NCI-H460 (cell line): ENCODE measurements at regions not wholly inside any gene's neighbourhood (a gene's known extent, or its start where the extent isn't known, plus 50 kb on each side); places are given as distances from the start of the nearest gene placed in this dataset.
"Not testable (repeated sequence)": the region's sequence is repeated elsewhere in the genome, so short reads cannot be mapped to it uniquely, and the experiment has no call there.

Source experiments
- DNase-seq: peaks from one replicate; pipeline ENCODE4 v3.0.0-alpha.2; 2016; ENCODE audit warnings: low read depth; ENCODE audit errors: extremely low read depth

DNA sequence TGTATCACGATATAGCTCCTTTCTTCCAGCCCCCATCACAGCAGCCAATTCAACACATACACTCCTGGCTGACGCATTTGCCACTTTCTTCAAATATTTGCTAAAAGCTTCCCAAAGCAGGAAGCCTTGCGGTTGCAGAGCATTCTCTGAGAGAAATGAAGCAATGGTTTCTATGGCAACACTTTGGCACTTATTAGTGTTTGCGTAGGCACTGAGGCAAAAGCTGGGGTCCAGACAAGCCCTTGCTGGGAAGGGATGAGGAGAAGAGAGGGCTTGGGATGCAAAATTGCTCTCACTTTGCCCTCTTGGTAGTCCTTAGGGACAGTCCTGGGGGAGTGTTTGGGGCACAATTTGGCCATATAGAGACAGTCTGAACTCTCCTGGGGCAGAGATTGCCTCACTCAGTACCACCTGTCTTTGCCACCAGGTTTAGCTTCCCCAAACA is 55.0 kb upstream of the PAK3 start:
- DNase-seq, result peak; percentile 97

GRCh38 chrX:111040377-111041017 is 55.5 kb upstream of the PAK3 start:
- peak; percentile 43 for DNase-seq

- DNase-seq, result no peak
Observed at GRCh38 chrX:111039606-111040005, 56.4 kb upstream of the PAK3 start.

DNA sequence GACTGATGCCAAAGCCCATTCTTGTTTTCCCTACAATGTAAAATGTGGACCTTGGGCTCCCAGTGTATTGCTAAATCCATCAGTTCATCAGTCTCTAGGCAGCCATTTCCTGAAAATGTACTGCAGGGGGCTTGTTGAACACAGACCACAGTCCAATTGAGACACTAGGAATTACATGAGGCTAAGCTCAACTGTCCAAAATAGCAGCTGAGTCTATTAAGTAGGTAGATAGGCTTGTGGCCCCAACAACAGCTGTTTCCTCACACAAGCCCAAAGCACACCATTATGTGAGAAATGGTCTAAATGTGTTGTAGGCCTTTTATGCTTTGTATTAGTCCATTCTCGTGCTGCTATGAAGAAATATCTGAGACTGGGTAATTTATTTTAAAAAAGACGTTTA is 60.0 kb upstream of the PAK3 start:
- no peak for DNase-seq

- no peak for DNase-seq
Observed at GRCh38 chrX:111035256-111035655, 60.7 kb upstream of the PAK3 start.

DNA sequence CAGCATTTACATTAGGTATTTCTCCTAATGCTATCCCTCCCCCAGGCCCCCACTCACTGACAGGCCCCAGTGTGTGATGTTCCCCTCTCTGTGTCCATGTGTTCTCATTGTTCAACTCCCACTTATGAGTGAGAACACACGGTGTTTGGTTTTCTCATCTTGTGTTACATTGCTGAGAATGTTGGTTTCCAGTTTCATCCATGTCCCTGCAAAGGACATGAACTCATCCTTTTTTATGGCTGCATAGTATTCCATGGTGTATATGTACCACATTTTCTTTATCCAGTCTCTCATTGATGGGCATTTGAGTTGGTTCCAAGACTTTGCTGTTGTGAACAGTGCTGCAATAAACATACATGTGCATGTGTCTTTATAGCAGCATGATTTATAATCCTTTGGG is 73.0 kb upstream of the PAK3 start:
- not testable (repeated sequence) for DNase-seq

- DNase-seq, result no peak
Observed at GRCh38 chrX:111020283-111020682, 75.7 kb upstream of the PAK3 start.

DNA sequence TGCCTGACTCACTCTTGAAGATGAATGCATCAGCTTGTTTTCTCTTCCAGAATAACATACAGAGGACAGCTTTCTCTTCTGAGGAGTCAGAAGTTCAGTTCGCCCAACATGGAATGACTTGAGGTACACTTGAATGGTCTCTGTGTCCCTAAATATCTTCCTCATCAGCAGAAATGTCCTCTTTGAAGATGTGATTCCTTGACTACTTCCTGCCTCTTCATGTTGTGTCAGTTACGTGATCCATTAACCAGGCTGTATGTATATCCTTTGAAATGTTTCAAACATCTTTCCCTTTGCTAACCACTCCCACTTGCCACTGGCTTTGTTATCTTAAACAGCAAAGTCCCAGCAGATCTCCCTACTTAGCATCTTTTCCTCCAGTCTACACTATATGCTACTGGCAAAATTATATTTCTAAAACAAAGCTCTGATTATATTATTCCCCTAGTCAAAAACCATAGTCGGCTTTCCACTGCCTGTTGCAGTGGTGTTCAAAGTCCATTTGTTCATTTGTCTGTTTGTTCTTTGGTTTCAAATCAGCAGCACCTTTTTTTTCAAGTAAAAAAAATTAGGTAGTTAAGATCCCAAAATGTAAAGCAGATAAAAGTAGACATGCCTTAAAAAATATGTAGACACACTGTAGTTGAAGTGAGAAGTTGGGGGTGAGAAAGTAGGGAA is 82.1 kb upstream of the PAK3 start:
- DNase-seq, result no peak

DNA sequence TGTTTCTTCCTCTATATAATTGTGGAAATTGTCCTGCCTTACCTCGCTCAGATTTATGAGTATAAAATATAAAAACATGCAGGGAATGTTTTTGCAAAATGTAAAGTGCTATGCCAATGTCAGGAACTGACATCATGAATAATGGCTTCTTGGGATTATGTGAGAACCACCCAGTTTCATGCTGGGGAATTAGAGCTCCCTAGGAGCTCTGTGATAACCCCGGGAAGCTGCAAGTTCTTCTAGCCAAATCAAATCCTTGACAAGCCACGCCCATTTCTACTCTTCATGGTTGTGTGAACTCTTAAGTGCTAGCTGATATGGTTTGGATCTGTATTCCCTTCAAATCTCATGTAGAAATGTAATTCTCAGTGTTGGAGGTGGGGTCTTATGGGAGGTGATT is 85.9 kb upstream of the PAK3 start:
- peak; percentile 50 for DNase-seq

DNA sequence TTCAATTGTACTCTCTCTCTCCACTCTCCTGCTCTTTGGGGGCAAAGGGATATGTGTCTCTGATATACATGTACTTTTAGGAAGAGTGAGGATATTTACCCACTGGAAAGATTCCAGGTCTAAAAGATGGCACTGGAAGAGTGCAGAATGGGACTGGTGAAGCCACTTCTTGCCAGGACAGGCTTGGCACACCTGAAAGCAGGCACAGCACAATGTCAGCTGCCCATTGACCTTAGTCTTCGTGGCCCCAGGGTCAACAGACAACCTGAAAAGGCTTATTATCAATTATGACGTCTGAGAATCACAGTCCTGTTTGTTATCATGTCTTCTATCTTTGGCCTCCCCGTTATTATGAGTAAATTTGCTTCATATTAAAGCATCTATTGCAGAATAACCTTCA is 86.7 kb upstream of the PAK3 start:
- no peak for DNase-seq

DNA sequence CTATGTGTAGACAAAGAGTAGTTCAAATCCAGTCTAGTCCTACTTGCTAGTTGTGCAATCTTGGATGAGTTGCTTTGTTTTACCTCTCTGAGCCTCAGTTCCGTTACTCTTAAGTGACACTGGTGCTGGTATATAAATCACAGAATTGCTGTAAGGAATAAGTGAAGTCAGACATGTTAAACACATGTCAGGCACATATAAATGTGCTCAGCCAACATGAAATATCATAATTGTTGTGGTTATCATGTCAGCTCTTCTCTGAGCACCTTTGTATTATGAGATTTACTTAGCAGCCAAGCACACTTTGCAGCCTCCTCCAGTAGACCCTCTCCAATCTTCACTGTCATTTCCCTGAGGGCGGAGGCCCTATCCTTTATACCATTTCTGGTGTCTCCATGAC is 87.9 kb upstream of the PAK3 start:
- DNase-seq, result no peak

DNA sequence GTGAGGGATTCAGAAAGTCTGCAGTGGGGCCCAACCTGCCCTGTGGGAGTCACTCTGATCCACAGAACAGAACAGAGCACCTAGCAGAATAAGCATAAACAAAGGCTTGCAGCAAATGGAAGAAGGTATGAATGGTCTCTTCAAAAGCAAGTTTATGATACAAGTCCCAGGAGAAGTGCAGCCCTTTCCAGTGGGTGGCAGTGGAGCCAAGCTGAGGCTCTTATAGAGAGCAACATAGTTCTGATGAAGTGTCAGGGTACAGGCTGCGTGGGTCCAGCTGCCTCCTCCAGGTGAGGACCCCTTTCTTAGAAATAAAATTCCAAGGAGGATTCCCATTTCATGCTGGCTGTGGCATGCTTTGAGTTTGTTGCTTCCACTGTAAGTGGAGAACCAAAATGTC is 88.8 kb upstream of the PAK3 start:
- no peak for DNase-seq

GRCh38 chrX:111006116-111006515 is 89.9 kb upstream of the PAK3 start:
- no peak for DNase-seq

DNA sequence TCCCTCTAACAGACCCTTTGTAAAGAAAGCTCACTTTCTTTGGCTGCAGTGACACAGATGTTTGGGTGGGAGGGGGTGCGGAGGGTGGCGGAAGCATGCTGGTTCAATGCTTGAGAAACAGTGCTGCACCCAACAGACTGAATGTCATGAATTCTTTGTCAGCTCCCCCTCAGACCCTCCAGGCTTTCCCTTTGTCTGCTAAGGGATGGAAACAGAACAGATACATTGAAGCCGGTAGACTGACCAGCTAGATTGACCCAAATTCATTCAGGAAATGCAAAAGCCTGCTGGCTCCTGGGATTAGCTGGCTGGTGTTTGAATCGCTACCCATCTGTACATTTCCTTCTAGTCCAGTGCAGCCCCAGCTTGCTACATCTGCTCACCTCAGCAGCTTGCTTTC is 90.8 kb upstream of the PAK3 start:
- no peak for DNase-seq

- DNase-seq, result no peak
Observed at GRCh38 chrX:111003118-111003517, 92.9 kb upstream of the PAK3 start.

- peak; percentile 38 for DNase-seq
Observed at GRCh38 chrX:110992611-110993010, 103.4 kb upstream of the PAK3 start.

DNA sequence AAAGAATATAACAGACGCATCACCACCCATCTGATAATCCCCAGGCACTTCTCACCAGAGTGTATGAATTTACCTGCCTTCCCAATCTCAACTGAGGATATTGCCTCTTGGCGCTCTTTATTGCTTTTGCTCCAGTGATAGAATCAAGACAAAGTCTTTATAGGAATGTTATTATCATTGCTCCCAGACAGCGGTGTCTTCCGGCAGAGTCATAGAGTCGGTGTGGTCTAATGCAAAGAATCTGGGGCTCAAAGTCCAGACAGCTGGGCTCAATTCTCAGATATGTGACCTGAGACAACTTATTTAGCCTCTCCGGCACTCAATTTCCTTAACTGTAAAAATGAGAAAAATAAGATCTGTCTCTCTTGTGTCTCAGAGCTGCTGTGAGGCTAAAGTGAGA is 106.1 kb upstream of the PAK3 start:
- DNase-seq, result peak; percentile 35

DNA sequence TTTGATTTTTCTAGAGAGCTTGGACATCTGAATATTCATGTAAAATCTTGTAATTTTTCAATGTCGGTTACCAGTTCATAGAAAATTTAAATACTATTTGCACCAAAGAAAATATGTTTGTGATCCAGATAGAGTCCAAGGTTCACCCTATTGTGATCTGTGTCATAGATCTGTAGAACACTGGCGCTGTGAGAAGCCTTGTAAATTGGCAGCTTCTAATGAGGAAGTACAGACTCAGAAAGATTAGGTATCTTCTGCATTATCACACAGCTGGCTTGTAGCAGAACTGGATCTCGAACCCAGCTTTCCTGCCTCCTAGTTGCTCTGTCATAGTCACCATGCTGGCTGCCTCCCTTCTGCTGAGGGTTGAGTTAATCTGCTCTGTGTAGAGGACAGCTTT is 106.5 kb upstream of the PAK3 start:
- no peak for DNase-seq

GRCh38 chrX:110987292-110987691 is 108.7 kb upstream of the PAK3 start:
- no peak for DNase-seq

GRCh38 chrX:110985470-110985869 is 110.5 kb upstream of the PAK3 start:
- DNase-seq, result no peak

DNA sequence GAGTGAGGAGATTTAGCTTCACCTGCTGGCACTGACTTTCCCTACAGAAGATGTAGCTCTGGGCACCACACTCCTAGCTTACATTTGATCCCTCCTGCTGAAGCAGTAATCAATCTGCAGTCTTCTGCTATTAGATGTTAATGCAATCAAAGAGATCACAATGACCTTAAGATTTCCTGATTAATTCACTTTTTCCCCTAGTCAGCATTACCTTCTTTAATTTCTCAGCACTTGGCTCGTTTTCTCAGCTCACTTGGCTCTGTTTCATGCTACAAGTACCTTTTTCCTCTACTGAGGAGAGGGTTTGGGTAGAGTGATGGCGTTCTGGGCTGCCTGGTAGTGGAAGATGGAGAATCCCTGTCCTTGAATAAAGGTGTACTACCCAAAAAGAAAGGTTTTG is 113.0 kb upstream of the PAK3 start:
- no peak for DNase-seq

GRCh38 chrX:110966839-110967238 is 129.2 kb upstream of the PAK3 start:
- no peak for DNase-seq

DNA sequence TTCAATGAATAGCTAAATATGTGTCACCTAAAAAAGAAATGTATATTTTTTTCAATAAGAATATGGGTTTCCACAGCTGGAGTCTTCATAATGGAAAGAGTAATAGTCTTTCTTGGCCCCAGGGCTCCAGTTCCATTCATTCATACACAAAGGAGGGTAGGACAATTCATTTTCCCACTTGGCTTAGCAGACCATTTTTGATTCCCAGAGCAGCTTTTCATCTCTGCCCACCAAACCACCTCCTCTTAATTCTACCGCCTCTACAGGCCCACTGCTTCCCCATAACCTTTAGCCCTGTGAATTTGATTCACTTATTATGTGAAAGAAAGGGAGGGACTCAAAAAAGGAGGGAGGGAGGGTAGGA is 129.9 kb upstream of the PAK3 start:
- DNase-seq, result no peak
